ENCODE measurements at regions not wholly inside any gene's neighbourhood (a gene's known extent, or its start where the extent isn't known, plus 50 kb on each side); places are given as distances from the start of the nearest gene placed in this dataset.

DNA sequence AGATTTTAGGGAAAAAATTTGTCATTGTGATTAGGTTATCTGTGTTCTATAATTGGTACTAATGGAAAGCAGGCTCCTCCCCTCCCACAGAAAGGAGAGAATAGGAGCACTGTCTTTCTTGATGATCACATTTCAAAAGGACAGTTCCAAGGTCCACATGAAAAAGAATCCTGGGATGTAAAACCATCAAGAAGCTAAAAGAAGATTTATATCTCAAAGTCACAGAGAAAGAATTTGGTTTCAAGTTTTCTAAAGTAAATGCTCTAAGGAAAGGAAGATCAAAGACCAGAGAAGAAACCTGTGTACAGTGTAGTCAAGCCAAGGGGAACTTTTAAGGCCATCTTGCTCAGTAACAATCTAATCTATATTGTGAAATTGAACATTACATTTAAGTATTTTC, 652.7 kb upstream of the HS3ST5 start:
- peaks cover 25% of the 10 kb centered on the region for H3K9me3 Mint-ChIP-seq
- peaks cover 20% of the 10 kb centered on the region for H3K4me1 Mint-ChIP-seq
- no peak overlapping the region for H3K27ac Mint-ChIP-seq
- DNase-seq (ENCODE audit: low spot score) (no peak), ATAC-seq (no peak)
- peaks cover 13% of the 10 kb centered on the region for H3K36me3 Mint-ChIP-seq
- no peak overlapping the region for H3K4me3 Mint-ChIP-seq
- no peaks in the 10 kb centered on the region for H3K27me3 Mint-ChIP-seq (ENCODE audit: low read depth)
- ChIA-PET CTCF (no interaction called here), POLR2A (no interaction called here)
- TF ChIP-seq AR (CRISPR knock-in tag; IDR thresholded peaks at IDR 0.05) (no peak), FOXP1 (CRISPR knock-in tag; IDR thresholded peaks at IDR 0.05; ENCODE audit: borderline replicate concordance) (no peak), MAX (CRISPR knock-in tag; IDR thresholded peaks at IDR 0.05) (no peak)
- TF ChIP-seq, protein P1, sequence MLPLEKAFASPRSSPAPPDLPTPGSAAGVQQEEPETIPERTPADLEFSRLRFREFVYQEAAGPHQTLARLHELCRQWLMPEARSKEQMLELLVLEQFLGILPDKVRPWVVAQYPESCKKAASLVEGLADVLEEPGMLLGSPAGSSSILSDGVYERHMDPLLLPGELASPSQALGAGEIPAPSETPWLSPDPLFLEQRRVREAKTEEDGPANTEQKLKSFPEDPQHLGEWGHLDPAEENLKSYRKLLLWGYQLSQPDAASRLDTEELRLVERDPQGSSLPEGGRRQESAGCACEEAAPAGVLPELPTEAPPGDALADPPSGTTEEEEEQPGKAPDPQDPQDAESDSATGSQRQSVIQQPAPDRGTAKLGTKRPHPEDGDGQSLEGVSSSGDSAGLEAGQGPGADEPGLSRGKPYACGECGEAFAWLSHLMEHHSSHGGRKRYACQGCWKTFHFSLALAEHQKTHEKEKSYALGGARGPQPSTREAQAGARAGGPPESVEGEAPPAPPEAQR (CRISPR knock-in tag; IDR thresholded peaks at IDR 0.05), result no peak
- TF ChIP-seq, protein P2, sequence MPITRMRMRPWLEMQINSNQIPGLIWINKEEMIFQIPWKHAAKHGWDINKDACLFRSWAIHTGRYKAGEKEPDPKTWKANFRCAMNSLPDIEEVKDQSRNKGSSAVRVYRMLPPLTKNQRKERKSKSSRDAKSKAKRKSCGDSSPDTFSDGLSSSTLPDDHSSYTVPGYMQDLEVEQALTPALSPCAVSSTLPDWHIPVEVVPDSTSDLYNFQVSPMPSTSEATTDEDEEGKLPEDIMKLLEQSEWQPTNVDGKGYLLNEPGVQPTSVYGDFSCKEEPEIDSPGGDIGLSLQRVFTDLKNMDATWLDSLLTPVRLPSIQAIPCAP (CRISPR knock-in tag; IDR thresholded peaks at IDR 0.05), result no peak
- TF ChIP-seq, protein P3, sequence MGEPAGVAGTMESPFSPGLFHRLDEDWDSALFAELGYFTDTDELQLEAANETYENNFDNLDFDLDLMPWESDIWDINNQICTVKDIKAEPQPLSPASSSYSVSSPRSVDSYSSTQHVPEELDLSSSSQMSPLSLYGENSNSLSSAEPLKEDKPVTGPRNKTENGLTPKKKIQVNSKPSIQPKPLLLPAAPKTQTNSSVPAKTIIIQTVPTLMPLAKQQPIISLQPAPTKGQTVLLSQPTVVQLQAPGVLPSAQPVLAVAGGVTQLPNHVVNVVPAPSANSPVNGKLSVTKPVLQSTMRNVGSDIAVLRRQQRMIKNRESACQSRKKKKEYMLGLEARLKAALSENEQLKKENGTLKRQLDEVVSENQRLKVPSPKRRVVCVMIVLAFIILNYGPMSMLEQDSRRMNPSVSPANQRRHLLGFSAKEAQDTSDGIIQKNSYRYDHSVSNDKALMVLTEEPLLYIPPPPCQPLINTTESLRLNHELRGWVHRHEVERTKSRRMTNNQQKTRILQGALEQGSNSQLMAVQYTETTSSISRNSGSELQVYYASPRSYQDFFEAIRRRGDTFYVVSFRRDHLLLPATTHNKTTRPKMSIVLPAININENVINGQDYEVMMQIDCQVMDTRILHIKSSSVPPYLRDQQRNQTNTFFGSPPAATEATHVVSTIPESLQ (CRISPR knock-in tag; IDR thresholded peaks at IDR 0.05), result no peak

- POLR2A ChIA-PET, result no interaction called here
Observed at GRCh38 chr6:114989279-114989964, 646.6 kb upstream of the HS3ST5 start.

More at GRCh38 chr6:114989279-114989964, 646.6 kb upstream of the HS3ST5 start:
- H3K27me3 Mint-ChIP-seq (ENCODE audit: low read depth), result no peaks in the 10 kb centered on the region
- H3K9me3 Mint-ChIP-seq, result no peaks in the 10 kb centered on the region
- no peak for ATAC-seq
- TF ChIP-seq STAT6 (CRISPR knock-in tag; conservative IDR thresholded peaks at IDR 0.05; ENCODE audit: low read depth), result no peak
- TF ChIP-seq E2F1 (CRISPR knock-in tag; IDR thresholded peaks at IDR 0.05), result no peak
- TF ChIP-seq KAT7 (CRISPR knock-in tag; IDR thresholded peaks at IDR 0.05; ENCODE audit: borderline replicate concordance), result no peak
- no peak for TF ChIP-seq ZNF121 (CRISPR knock-in tag; IDR thresholded peaks at IDR 0.05)
- CTCF ChIA-PET, result interaction anchor here (1.1 kb wide), 1 partner anchor 176 kb away, joined by 4 read pairs; no protein-coding TSS in a partner anchor
- no peak overlapping the region for H3K4me3 Mint-ChIP-seq
- no peak for DNase-seq (ENCODE audit: low spot score)
- no peaks in the 10 kb centered on the region for H3K36me3 Mint-ChIP-seq
- H3K4me1 Mint-ChIP-seq, result peaks cover 6% of the 10 kb centered on the region
- H3K27ac Mint-ChIP-seq, result no peak overlapping the region
